Liver (tissue), 8 donors: ENCODE measurements at regions not wholly inside any gene's neighbourhood (a gene's known extent, or its start where the extent isn't known, plus 50 kb on each side); places are given as distances from the start of the nearest gene placed in this dataset.

Source experiments
- DNase-seq: peaks from one replicate; pipeline ENCODE4 v3.0.0-alpha.2; 2017; ENCODE audit warnings: low spot score
- H3K27ac ChIP-seq, 2 donors: one replicate each; pipeline ENCODE4 v1.7.0; 2013; ENCODE audit warnings: inconsistent platforms in 2 of 2, low read length in 2 of 2, control low read depth in 1 of 2, low read depth in 1 of 2, mild to moderate bottlenecking in 1 of 2
- H3K27me3 ChIP-seq, 4 donors: one replicate each; pipeline versions ENCODE4 v1.6.1 to v1.7.0; 2013; ENCODE audit warnings: low read length in 3 of 4, inconsistent platforms in 1 of 4, mild to moderate bottlenecking in 1 of 4, moderate library complexity in 1 of 4; ENCODE audit not compliant: control insufficient read depth in 4 of 4, insufficient read depth in 4 of 4
- H3K36me3 ChIP-seq, 4 donors: one replicate each; pipeline versions ENCODE4 v1.6.1 to v1.7.0; 2013; ENCODE audit warnings: low read length in 3 of 4, mild to moderate bottlenecking in 3 of 4, low read depth in 1 of 4, moderate library complexity in 1 of 4; ENCODE audit not compliant: control insufficient read depth in 4 of 4, insufficient read depth in 3 of 4
- H3K4me1 ChIP-seq, 4 donors: one replicate each; pipeline versions ENCODE4 v1.6.1 to v1.7.0; 2013; ENCODE audit warnings: low read length in 3 of 4, mild to moderate bottlenecking in 3 of 4, moderate library complexity in 1 of 4; ENCODE audit not compliant: control insufficient read depth in 4 of 4, insufficient read depth in 4 of 4
- H3K4me3 ChIP-seq, 3 donors: one replicate each; pipeline versions ENCODE4 v1.6.1 to v1.7.0; 2013; ENCODE audit warnings: low read length in 3 of 3, control low read depth in 1 of 3, low read depth in 1 of 3, mild to moderate bottlenecking in 1 of 3
- H3K9ac ChIP-seq, 2 donors: one replicate each; pipeline ENCODE4 v1.7.0; 2013; ENCODE audit warnings: low read length in 2 of 2, mild to moderate bottlenecking in 2 of 2, moderate library complexity in 2 of 2, control low read depth in 1 of 2, low read depth in 1 of 2
- H3K9me3 ChIP-seq, 4 donors: one replicate each; pipeline versions ENCODE4 v1.6.1 to v1.7.0; 2013; ENCODE audit warnings: low read length in 3 of 4; ENCODE audit not compliant: control insufficient read depth in 4 of 4
- EGR1 ChIP-seq, 2 donors: IDR thresholded peaks; 2 replicates each; pipeline ENCODE4 v1.6.1; 2016 to 2018; ENCODE audit warnings: antibody characterized with exemption in 2 of 2, low read depth in 2 of 2
- FOXA1 ChIP-seq: IDR thresholded peaks from 2 replicates; pipeline ENCODE4 v1.6.1; 2016; ENCODE audit warnings: antibody characterized with exemption
- FOXA2 ChIP-seq: IDR thresholded peaks from 2 replicates; pipeline ENCODE4 v1.6.1; 2016; ENCODE audit warnings: antibody characterized with exemption
- GABPA ChIP-seq, 2 donors: IDR thresholded peaks in 1 of 2; conservative IDR thresholded peaks in 1 of 2; 2 replicates each; pipeline ENCODE4 v1.6.1; 2016; ENCODE audit warnings: antibody characterized with exemption in 2 of 2, mild to moderate bottlenecking in 1 of 2, moderate library complexity in 1 of 2
- HNF4A ChIP-seq, 2 donors: conservative IDR thresholded peaks; 2 replicates each; pipeline ENCODE4 v1.6.1; 2016; ENCODE audit warnings: antibody characterized with exemption in 2 of 2, mild to moderate bottlenecking in 2 of 2
- HNF4G ChIP-seq: IDR thresholded peaks from 2 replicates; pipeline ENCODE4 v1.6.1; 2016; ENCODE audit warnings: antibody characterized with exemption
- JUND ChIP-seq, 2 donors: IDR thresholded peaks; 2 replicates each; pipeline ENCODE4 v1.6.1; 2016; ENCODE audit warnings: antibody characterized with exemption in 2 of 2
- MAX ChIP-seq: IDR thresholded peaks from 2 replicates; pipeline ENCODE4 v1.6.1; 2016; ENCODE audit warnings: antibody characterized with exemption
- NR2F2 ChIP-seq: IDR thresholded peaks from 2 replicates; pipeline ENCODE4 v1.6.1; 2016; ENCODE audit warnings: antibody characterized with exemption
- RAD21 ChIP-seq, 2 donors: IDR thresholded peaks; 2 replicates each; pipeline ENCODE4 v1.6.1; 2016; ENCODE audit warnings: antibody characterized with exemption in 2 of 2, mild to moderate bottlenecking in 2 of 2
- REST ChIP-seq: IDR thresholded peaks from 2 replicates; pipeline ENCODE4 v1.6.1; 2016; ENCODE audit warnings: antibody characterized with exemption, mild to moderate bottlenecking
- RXRA ChIP-seq, 2 donors: IDR thresholded peaks; 2 replicates each; pipeline ENCODE4 v1.6.1; 2017 to 2018; ENCODE audit warnings: antibody characterized with exemption in 2 of 2, mild to moderate bottlenecking in 1 of 2
- SP1 ChIP-seq: IDR thresholded peaks from 2 replicates; pipeline ENCODE4 v1.6.1; 2018; ENCODE audit warnings: antibody characterized with exemption, mild to moderate bottlenecking
- TAF1 ChIP-seq: conservative IDR thresholded peaks from 2 replicates; pipeline ENCODE4 v1.6.1; 2016; ENCODE audit warnings: antibody characterized with exemption, mild to moderate bottlenecking
- YY1 ChIP-seq: IDR thresholded peaks from 2 replicates; pipeline ENCODE4 v1.6.1; 2016; ENCODE audit warnings: antibody characterized with exemption, mild to moderate bottlenecking
- ZBTB33 ChIP-seq: IDR thresholded peaks from 2 replicates; pipeline ENCODE4 v1.6.1; 2016; ENCODE audit warnings: antibody characterized with exemption
- WGBS: extraction: QIAGEN DNeasy Blood & Tissue Kit; methylation state at CpG from one replicate; pipeline ENCODE4 v1.1.7; 2013; 5-methylcytosine and 5-hydroxymethylcytosine counted together
- TF ChIP-seq, protein P1 (sequence below): IDR thresholded peaks from 2 replicates; pipeline ENCODE4 v1.6.1; 2016; ENCODE audit warnings: antibody characterized with exemption
- TF ChIP-seq, protein P2 (sequence below): fragments of 150-350 bp; IDR thresholded peaks from 2 replicates; pipeline ENCODE4 v1.5.1; 2017; ENCODE audit warnings: improper control_type of control experiment, low read depth, low read length; ENCODE audit not compliant: missing input control
- donor health status: healthy.
- donor health status: healthy.
- donor health status: healthy.
- donor health status: healthy.
- donor health status: healthy.

GRCh38 chr14:85057221-85057620 is 472.7 kb upstream of the FLRT2 start:
- H3K4me1 ChIP-seq = no peaks in the 10 kb centered on the region
- 69% methylated on average over 7 of the region's 7 CpGs for WGBS
- no peak for DNase-seq
- no peak overlapping the region for H3K27ac ChIP-seq
- no peak overlapping the region for H3K9ac ChIP-seq
- no peak overlapping the region for H3K4me3 ChIP-seq
- TF ChIP-seq HNF4G = no peak
- TF ChIP-seq RXRA (IDR thresholded peaks at IDR 0.05) = no peak
- no peak for TF ChIP-seq HNF4A (conservative IDR thresholded peaks at IDR 0.05)
- no peak for TF ChIP-seq ZBTB33
- no peak for TF ChIP-seq YY1
- no peak for TF ChIP-seq REST
- TF ChIP-seq FOXA2 = no peak
- no peak for TF ChIP-seq JUND (IDR thresholded peaks at IDR 0.05)
- no peak for TF ChIP-seq RAD21 (IDR thresholded peaks at IDR 0.05)
- TF ChIP-seq, protein P1, sequence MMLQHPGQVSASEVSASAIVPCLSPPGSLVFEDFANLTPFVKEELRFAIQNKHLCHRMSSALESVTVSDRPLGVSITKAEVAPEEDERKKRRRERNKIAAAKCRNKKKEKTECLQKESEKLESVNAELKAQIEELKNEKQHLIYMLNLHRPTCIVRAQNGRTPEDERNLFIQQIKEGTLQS = no peak
- TF ChIP-seq, protein P2, sequence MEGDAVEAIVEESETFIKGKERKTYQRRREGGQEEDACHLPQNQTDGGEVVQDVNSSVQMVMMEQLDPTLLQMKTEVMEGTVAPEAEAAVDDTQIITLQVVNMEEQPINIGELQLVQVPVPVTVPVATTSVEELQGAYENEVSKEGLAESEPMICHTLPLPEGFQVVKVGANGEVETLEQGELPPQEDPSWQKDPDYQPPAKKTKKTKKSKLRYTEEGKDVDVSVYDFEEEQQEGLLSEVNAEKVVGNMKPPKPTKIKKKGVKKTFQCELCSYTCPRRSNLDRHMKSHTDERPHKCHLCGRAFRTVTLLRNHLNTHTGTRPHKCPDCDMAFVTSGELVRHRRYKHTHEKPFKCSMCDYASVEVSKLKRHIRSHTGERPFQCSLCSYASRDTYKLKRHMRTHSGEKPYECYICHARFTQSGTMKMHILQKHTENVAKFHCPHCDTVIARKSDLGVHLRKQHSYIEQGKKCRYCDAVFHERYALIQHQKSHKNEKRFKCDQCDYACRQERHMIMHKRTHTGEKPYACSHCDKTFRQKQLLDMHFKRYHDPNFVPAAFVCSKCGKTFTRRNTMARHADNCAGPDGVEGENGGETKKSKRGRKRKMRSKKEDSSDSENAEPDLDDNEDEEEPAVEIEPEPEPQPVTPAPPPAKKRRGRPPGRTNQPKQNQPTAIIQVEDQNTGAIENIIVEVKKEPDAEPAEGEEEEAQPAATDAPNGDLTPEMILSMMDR = no peak
- no peak for TF ChIP-seq SP1
- TF ChIP-seq NR2F2 = no peak
- no peak for TF ChIP-seq GABPA (IDR thresholded peaks at IDR 0.05 in 1 of 2, conservative IDR thresholded peaks at IDR 0.05 in 1 of 2)
- TF ChIP-seq EGR1 (IDR thresholded peaks at IDR 0.05; ENCODE audit: low read depth in 2 of 2) = no peak
- TF ChIP-seq FOXA1 = no peak
- TF ChIP-seq TAF1 = no peak
- H3K27me3 ChIP-seq = no peaks in the 10 kb centered on the region
- no peaks in the 10 kb centered on the region for H3K9me3 ChIP-seq
- no peaks in the 10 kb centered on the region for H3K36me3 ChIP-seq

- Histone ChIP-seq H3K36me3 (no peaks in the 10 kb centered on the region), H3K9me3 (no peaks in the 10 kb centered on the region), H3K27ac (no peak overlapping the region), H3K4me3 (no peak overlapping the region), H3K9ac (no peak overlapping the region), H3K27me3 (no peaks in the 10 kb centered on the region), H3K4me1 (no peaks in the 10 kb centered on the region)
- DNase-seq = no peak
- no peak for TF ChIP-seq REST
- no peak for TF ChIP-seq TAF1
- no peak for TF ChIP-seq YY1
- no peak for TF ChIP-seq JUND (IDR thresholded peaks at IDR 0.05)
- no peak for TF ChIP-seq NR2F2
- TF ChIP-seq MAX = no peak
Observed at GRCh38 chr14:85058150-85058549, 471.8 kb upstream of the FLRT2 start.
